NCI-H748 treated with DMSO at 0.1 percent for 48 hours (cell line): ENCODE measurements at regions not wholly inside any gene's neighbourhood (a gene's known extent, or its start where the extent isn't known, plus 50 kb on each side); places are given as distances from the start of the nearest gene placed in this dataset.

Experiments used
- DNase-seq: peaks from one replicate; lab custom pipeline; 2025; lab: John Stamatoyannopoulos, UW

GRCh38 chr5:98664736-98665135 is 108.7 kb upstream of the RGMB start:
- DNase-seq: no peak

- DNase-seq: no peak
Observed at GRCh38 chr5:98679963-98680362, 93.5 kb upstream of the RGMB start.

- DNase-seq: no peak
Observed at GRCh38 chr5:98690002-98690401, 83.5 kb upstream of the RGMB start.

GRCh38 chr5:98694902-98695301 is 78.6 kb upstream of the RGMB start:
- no peak for DNase-seq

- no peak for DNase-seq
Observed at GRCh38 chr5:98698359-98698758, 75.1 kb upstream of the RGMB start.

- no peak for DNase-seq
Observed at GRCh38 chr5:98700730-98701129, 72.7 kb upstream of the RGMB start.

GRCh38 chr5:98705841-98706240 is 67.6 kb upstream of the RGMB start:
- DNase-seq: no peak

GRCh38 chr5:98709681-98710080 is 63.8 kb upstream of the RGMB start:
- DNase-seq: no peak

GRCh38 chr5:98713027-98713426 is 60.4 kb upstream of the RGMB start:
- DNase-seq: no peak

GRCh38 chr5:98713856-98714255 is 59.6 kb upstream of the RGMB start:
- DNase-seq: no peak

GRCh38 chr5:98714710-98715288 is 58.7 kb upstream of the RGMB start:
- DNase-seq: no peak

- no peak for DNase-seq
Observed at GRCh38 chr5:98721231-98721928, 52.1 kb upstream of the RGMB start.

GRCh38 chr5:98722188-98722587 is 51.3 kb upstream of the RGMB start:
- DNase-seq: no peak

GRCh38 chr5:98723061-98723460 is 50.4 kb upstream of the RGMB start:
- no peak for DNase-seq
